HL-60 (cell line): ENCODE measurements at regions not wholly inside any gene's neighbourhood (a gene's known extent, or its start where the extent isn't known, plus 50 kb on each side); places are given as distances from the start of the nearest gene placed in this dataset.

Experiments used
- DNase-seq, 2 experiments: peaks; one replicate each; pipeline ENCODE4 v3.0.0-alpha.2; 2010 to 2020; ENCODE audit warnings: low read depth in 1 of 2, low spot score in 1 of 2
- H3K27ac ChIP-seq: fragments of 250-450 bp; sonication (Bioruptor Pico); replicated peaks from 2 replicates; pipeline ENCODE4 v1.5.1; 2020; ENCODE audit warnings: mild to moderate bottlenecking, moderate library complexity
- H3K27me3 ChIP-seq: fragments of 250-450 bp; sonication (Bioruptor Pico); 2 replicates; pipeline ENCODE4 v1.5.1; 2021; ENCODE audit warnings: mild to moderate bottlenecking, moderate library complexity; ENCODE audit not compliant: insufficient read depth, poor library complexity, severe bottlenecking
- H3K4me3 ChIP-seq: replicated peaks from 2 replicates; pipeline ENCODE4 v1.5.1; 2011; ENCODE audit warnings: mild to moderate bottlenecking, control low read depth, low read length; ENCODE audit not compliant: insufficient read depth
- GABPA ChIP-seq: IDR thresholded peaks from 2 replicates; pipeline ENCODE4 v1.6.1; 2012; ENCODE audit warnings: low read depth
- POLR2AphosphoS5 ChIP-seq: IDR thresholded peaks from 2 replicates; pipeline ENCODE4 v1.6.1; 2012; ENCODE audit warnings: low read depth
- SPI1 ChIP-seq: IDR thresholded peaks from 2 replicates; pipeline ENCODE4 v1.6.1; 2012; ENCODE audit warnings: low read depth, mild to moderate bottlenecking, borderline replicate concordance
- TF ChIP-seq, protein P1 (sequence below): IDR thresholded peaks from one replicate; pipeline ENCODE4 v1.5.1; 2011; ENCODE audit warnings: low read length, control low read depth, inconsistent platforms; ENCODE audit not compliant: insufficient read depth
- TF ChIP-seq, protein P2 (sequence below): IDR thresholded peaks from 2 replicates; pipeline ENCODE4 v1.6.1; 2012; ENCODE audit warnings: low read depth; ENCODE audit not compliant: insufficient replicate concordance

DNA sequence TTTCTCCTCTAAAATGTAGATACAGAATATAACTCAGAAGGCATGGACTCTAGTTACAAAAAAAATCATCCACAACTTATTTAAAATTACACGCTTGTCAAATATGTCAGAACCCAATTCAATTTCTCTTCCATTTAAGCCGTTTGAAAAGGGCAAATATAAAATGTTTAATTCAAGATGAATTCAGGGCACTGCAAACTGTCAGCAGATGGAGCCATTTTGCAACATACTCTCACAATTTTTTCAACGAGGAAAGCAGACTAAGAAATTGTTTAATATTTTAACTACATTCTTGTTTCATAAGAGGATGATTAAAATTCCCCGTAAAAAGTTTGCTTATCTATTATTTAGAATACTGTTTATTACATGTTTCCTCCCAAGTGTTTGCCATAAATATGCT lies 321.3 kb upstream of the CPXCR1 start:
- no peak overlapping the region for H3K4me3 ChIP-seq
- no peak for DNase-seq
- TF ChIP-seq, protein P1, sequence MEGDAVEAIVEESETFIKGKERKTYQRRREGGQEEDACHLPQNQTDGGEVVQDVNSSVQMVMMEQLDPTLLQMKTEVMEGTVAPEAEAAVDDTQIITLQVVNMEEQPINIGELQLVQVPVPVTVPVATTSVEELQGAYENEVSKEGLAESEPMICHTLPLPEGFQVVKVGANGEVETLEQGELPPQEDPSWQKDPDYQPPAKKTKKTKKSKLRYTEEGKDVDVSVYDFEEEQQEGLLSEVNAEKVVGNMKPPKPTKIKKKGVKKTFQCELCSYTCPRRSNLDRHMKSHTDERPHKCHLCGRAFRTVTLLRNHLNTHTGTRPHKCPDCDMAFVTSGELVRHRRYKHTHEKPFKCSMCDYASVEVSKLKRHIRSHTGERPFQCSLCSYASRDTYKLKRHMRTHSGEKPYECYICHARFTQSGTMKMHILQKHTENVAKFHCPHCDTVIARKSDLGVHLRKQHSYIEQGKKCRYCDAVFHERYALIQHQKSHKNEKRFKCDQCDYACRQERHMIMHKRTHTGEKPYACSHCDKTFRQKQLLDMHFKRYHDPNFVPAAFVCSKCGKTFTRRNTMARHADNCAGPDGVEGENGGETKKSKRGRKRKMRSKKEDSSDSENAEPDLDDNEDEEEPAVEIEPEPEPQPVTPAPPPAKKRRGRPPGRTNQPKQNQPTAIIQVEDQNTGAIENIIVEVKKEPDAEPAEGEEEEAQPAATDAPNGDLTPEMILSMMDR = no peak
- TF ChIP-seq, protein P2, sequence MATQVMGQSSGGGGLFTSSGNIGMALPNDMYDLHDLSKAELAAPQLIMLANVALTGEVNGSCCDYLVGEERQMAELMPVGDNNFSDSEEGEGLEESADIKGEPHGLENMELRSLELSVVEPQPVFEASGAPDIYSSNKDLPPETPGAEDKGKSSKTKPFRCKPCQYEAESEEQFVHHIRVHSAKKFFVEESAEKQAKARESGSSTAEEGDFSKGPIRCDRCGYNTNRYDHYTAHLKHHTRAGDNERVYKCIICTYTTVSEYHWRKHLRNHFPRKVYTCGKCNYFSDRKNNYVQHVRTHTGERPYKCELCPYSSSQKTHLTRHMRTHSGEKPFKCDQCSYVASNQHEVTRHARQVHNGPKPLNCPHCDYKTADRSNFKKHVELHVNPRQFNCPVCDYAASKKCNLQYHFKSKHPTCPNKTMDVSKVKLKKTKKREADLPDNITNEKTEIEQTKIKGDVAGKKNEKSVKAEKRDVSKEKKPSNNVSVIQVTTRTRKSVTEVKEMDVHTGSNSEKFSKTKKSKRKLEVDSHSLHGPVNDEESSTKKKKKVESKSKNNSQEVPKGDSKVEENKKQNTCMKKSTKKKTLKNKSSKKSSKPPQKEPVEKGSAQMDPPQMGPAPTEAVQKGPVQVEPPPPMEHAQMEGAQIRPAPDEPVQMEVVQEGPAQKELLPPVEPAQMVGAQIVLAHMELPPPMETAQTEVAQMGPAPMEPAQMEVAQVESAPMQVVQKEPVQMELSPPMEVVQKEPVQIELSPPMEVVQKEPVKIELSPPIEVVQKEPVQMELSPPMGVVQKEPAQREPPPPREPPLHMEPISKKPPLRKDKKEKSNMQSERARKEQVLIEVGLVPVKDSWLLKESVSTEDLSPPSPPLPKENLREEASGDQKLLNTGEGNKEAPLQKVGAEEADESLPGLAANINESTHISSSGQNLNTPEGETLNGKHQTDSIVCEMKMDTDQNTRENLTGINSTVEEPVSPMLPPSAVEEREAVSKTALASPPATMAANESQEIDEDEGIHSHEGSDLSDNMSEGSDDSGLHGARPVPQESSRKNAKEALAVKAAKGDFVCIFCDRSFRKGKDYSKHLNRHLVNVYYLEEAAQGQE = no peak
- TF ChIP-seq POLR2AphosphoS5 (no peak), GABPA (no peak), SPI1 (no peak)
- H3K27ac ChIP-seq = no peak overlapping the region
- H3K27me3 ChIP-seq = no peaks in the 10 kb centered on the region

DNA sequence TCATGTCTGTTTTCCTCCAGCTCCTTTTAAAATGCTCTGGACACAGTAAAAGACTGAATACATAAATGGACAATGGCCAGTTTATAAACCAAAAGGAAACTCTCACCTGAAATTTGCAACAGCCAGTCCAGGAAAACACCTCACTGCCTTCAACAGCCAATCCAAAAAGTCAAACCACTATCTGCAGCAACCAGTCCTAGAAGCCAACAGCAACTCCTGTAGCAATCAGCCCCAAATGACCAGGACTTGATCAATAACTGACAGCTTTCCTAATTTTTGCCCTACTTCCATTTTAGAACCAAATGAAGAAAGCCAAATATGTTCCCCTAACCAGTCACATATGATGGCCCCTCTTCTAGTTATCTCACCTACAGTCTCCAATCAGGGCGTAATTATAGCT lies 309.5 kb upstream of the CPXCR1 start:
- TF ChIP-seq, protein P2 = no peak
- TF ChIP-seq, protein P1 = no peak
- no peak for TF ChIP-seq GABPA
- no peak for TF ChIP-seq SPI1
- no peak for TF ChIP-seq POLR2AphosphoS5
- no peak overlapping the region for H3K4me3 ChIP-seq
- no peaks in the 10 kb centered on the region for H3K27me3 ChIP-seq
- H3K27ac ChIP-seq = no peak overlapping the region
- no peak for DNase-seq

DNA sequence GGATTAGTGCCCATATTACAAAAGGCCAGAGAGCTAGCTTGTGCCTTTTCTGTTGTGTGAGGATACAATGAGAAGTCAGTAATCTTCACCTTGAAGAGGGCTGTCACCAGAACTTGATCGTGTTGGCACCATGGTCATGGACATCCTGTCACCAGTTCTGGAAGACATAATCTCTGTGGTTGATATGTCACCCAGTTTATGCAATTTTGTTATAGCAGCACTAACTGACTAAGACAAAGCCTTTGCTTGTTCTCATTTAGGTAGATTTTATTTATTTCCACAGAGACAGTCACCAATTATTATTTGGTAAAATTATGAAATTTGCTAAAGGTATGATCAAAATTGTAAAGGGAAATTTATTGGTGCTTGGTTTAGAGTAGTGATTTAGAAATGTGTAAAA lies 308.8 kb upstream of the CPXCR1 start:
- H3K27me3 ChIP-seq = no peaks in the 10 kb centered on the region
- TF ChIP-seq, protein P2 = no peak
- TF ChIP-seq, protein P1 = no peak
- no peak for TF ChIP-seq GABPA
- TF ChIP-seq SPI1 = no peak
- no peak for TF ChIP-seq POLR2AphosphoS5

More for the DNA sequence above, 308.8 kb upstream of the CPXCR1 start:
- no peak for DNase-seq
- Histone ChIP-seq H3K4me3 (no peak overlapping the region), H3K27ac (no peak overlapping the region)
